Heart right ventricle (tissue), 16 donors: ENCODE measurements at regions not wholly inside any gene's neighbourhood (a gene's known extent, or its start where the extent isn't known, plus 50 kb on each side); places are given as distances from the start of the nearest gene placed in this dataset.

Experiments used
- ATAC-seq, 8 donors: fragments of 200-7000 bp; cut with Tn5 transposase; one replicate each; pipeline ENCODE4 v1.9.1; 2020; ENCODE audit warnings: mild to moderate bottlenecking in 8 of 8, moderate library complexity in 8 of 8, moderate number of reproducible peaks in 1 of 8
- DNase-seq, 2 donors: peaks; one replicate each; pipeline ENCODE4 v3.0.0-alpha.2; 2020
- H3K27ac ChIP-seq, 10 donors: fragments of 200-600 bp; sonication (generic) in 2 of 10; one replicate each; pipeline versions ENCODE4 v1.5.0 to v1.8.0; 2020 to 2022; ENCODE audit warnings: mild to moderate bottlenecking in 3 of 10
- H3K27me3 ChIP-seq, 7 donors: fragments of 200-600 bp; one replicate each; pipeline ENCODE4 v1.8.0; 2021 to 2022; ENCODE audit warnings: mild to moderate bottlenecking in 2 of 7
- H3K36me3 ChIP-seq, 9 donors: fragments of 200-600 bp; sonication (generic) in 1 of 9; one replicate each; pipeline versions ENCODE4 v1.5.0 to v1.8.0; 2020 to 2022; ENCODE audit warnings: mild to moderate bottlenecking in 2 of 9
- H3K4me1 ChIP-seq, 9 donors: fragments of 200-600 bp; sonication (generic) in 1 of 9; one replicate each; pipeline versions ENCODE4 v1.5.0 to v1.8.0; 2020 to 2022; ENCODE audit warnings: mild to moderate bottlenecking in 4 of 9
- H3K4me3 ChIP-seq, 10 donors: fragments of 200-600 bp; sonication (generic) in 2 of 10; one replicate each; pipeline versions ENCODE4 v1.5.0 to v1.8.0; 2020 to 2022; ENCODE audit warnings: mild to moderate bottlenecking in 7 of 10, moderate library complexity in 2 of 10
- H3K9me3 ChIP-seq, 11 donors: fragments of 200-600 bp in 10 of 11; sonication (generic) in 2 of 11; one replicate each; pipeline versions ENCODE4 v1.5.0 to v1.8.0; 2013 to 2022; ENCODE audit warnings: mild to moderate bottlenecking in 2 of 11, control low read depth in 1 of 11, moderate library complexity in 1 of 11
- CTCF ChIP-seq, 9 donors: fragments of 200-600 bp; sonication (generic) in 2 of 9; IDR thresholded peaks; one replicate each; pipeline versions ENCODE4 v1.5.0 to v1.8.0; 2021 to 2022; ENCODE audit warnings: antibody characterized with exemption in 9 of 9, mild to moderate bottlenecking in 5 of 9, moderate library complexity in 1 of 9
- WGBS, 2 donors: extraction: QIAGEN DNeasy Blood & Tissue Kit; methylation state at CpG; one replicate each; pipeline ENCODE4 v1.1.7; 2013; ENCODE audit warnings: inconsistent platforms in 1 of 2; 5-methylcytosine and 5-hydroxymethylcytosine counted together
- intact Hi-C, 10 donors: fragments of 100-400 bp; cut with DNase I; formaldehyde crosslinking; loops; one replicate each; pipeline versions ENCODE4 v1.11.1 to v1.14.2; 2022
- donor health status: Arrhythmogenic right ventricular cardiomyopathy.
- donor health status: ischemic (EF 13 %, LVEDD 7.1; RV severe dilation, severe dysfunction).
- donor health status: healthy with polysubstance abuse.
- donor health status: DM: no; HTN: yes; CAD: no.
- donor health status: DM: no; HTN: no; CAD: no.
- donor health status: ischemic (EF 25% LVEDD 6.9; RV normal size, moderate dysfunction).
- donor health status: ischemic (EF 25% LVEDD 5.7; RV mildly dilated, moderate dysfunction).
- donor health status: healthy.
- donor health status: DM: yes; HTN: yes; CAD: no.
- donor health status: Ischemic cardiomyopathy.
- donor health status: ischemic (EF 35%, LVEDD 5.7; RV mildly dilated, moderate dysfunction).
- donor health status: nonischemic (EF 11% LVEDD 7.7; RV severe dilation, severe dysfunction).
- donor health status: DM: yes; HTN: yes; CAD: no.
- donor health status: PGD.
- donor health status: ischemic (EF 29% LVEDD 5.4; RV normal size, mild dysfunction).
- donor health status: nonischemic (EF 23%, LVEDD 6.1; RV moderate dilation, normal function).

GRCh38 chr1:198883184-198883583, 244.3 kb downstream of the PTPRC start:
- Histone ChIP-seq H3K36me3 (no peaks in the 10 kb centered on the region), H3K27ac (no peak overlapping the region), H3K9me3 (no peaks in the 10 kb centered on the region), H3K4me1 (peaks cover 0 to 18% (median 0%) of the 10 kb centered on the region in 9 donors), H3K27me3 (no peaks in the 10 kb centered on the region), H3K4me3 (no peak overlapping the region)
- intact Hi-C loops = loop anchor here in 1 of 10 donors (10.0 kb wide), 1 partner anchor 232 kb away; no protein-coding TSS in a partner anchor
- no peak for TF ChIP-seq CTCF (IDR thresholded peaks at IDR 0.05)
- DNase-seq (no peak), ATAC-seq (no peak)

GRCh38 chr1:198887866-198888265, 249.0 kb downstream of the PTPRC start:
- WGBS, 2 donors = 72 to 85% methylated on average over 4 of the region's 4 CpGs
- Histone ChIP-seq H3K36me3 (no peaks in the 10 kb centered on the region), H3K4me1 (peaks cover 0 to 36% (median 14%) of the 10 kb centered on the region in 9 donors), H3K27ac (no peak overlapping the region), H3K9me3 (no peaks in the 10 kb centered on the region), H3K4me3 (no peak overlapping the region), H3K27me3 (no peaks in the 10 kb centered on the region)
- DNase-seq = no peak
- TF ChIP-seq CTCF (IDR thresholded peaks at IDR 0.05) = no peak
- intact Hi-C loops = loop anchor here in 1 of 10 donors (10.0 kb wide), 1 partner anchor 227 kb away; no protein-coding TSS in a partner anchor
- ATAC-seq = no peak

GRCh38 chr1:198888379-198888943, 249.6 kb downstream of the PTPRC start:
- no peak for TF ChIP-seq CTCF (IDR thresholded peaks at IDR 0.05)
- WGBS, 2 donors = 85 to 87% methylated on average over 3 of the region's 3 CpGs
- H3K36me3 ChIP-seq = no peaks in the 10 kb centered on the region
- peaks cover 0 to 39% (median 14%) of the 10 kb centered on the region in 9 donors for H3K4me1 ChIP-seq
- H3K9me3 ChIP-seq = no peaks in the 10 kb centered on the region
- H3K27me3 ChIP-seq = no peaks in the 10 kb centered on the region
- no peak overlapping the region for H3K27ac ChIP-seq
- no peak for ATAC-seq
- H3K4me3 ChIP-seq = no peak overlapping the region
- no peak for DNase-seq
- intact Hi-C loops = loop anchor here in 1 of 10 donors (10.0 kb wide), 1 partner anchor 226 kb away; no protein-coding TSS in a partner anchor

GRCh38 chr1:198889101-198889500, 250.3 kb downstream of the PTPRC start:
- DNase-seq = no peak
- no peak for ATAC-seq
- Histone ChIP-seq H3K4me3 (no peak overlapping the region), H3K9me3 (no peaks in the 10 kb centered on the region), H3K36me3 (no peaks in the 10 kb centered on the region), H3K27me3 (no peaks in the 10 kb centered on the region), H3K4me1 (peaks cover 0 to 44% (median 14%) of the 10 kb centered on the region in 9 donors), H3K27ac (no peak overlapping the region)
- no peak for TF ChIP-seq CTCF (IDR thresholded peaks at IDR 0.05)
- intact Hi-C loops = loop anchor here in 1 of 10 donors (10.0 kb wide), 1 partner anchor 226 kb away; no protein-coding TSS in a partner anchor
- WGBS, 2 donors = 90 to 96% methylated on average over 1 of the region's 1 CpG
